Natural killer cell (primary cell): ENCODE measurements at regions not wholly inside any gene's neighbourhood (a gene's known extent, or its start where the extent isn't known, plus 50 kb on each side); places are given as distances from the start of the nearest gene placed in this dataset.
A peak's percentile ranks its signal among the peaks of the same experiment; 100 is the strongest.
"Not testable (repeated sequence)": the region's sequence is repeated elsewhere in the genome, so short reads cannot be mapped to it uniquely, and the experiment has no call there.

Experiments
- ATAC-seq, 3 donors: fragments of 150-1000 bp in 2 of 3; fragments of 200-7000 bp in 1 of 3; cut with Tn5 transposase; 1 replicate in 1 of 3; 2 replicates in 2 of 3; pipeline ENCODE4 v1.10.0; 2021; ENCODE audit warnings: mild to moderate bottlenecking in 2 of 3, moderate library complexity in 2 of 3
- DNase-seq, 2 donors: peaks; one replicate each; pipeline versions ENCODE4 v3.0.0 to v3.0.0-alpha.2; 2013 to 2021; ENCODE audit warnings: mixed read lengths in 1 of 2
- H3K27ac ChIP-seq: one replicate; pipeline ENCODE4 v1.5.1; 2013; ENCODE audit warnings: mild to moderate bottlenecking, low read length
- H3K27me3 ChIP-seq: one replicate; pipeline ENCODE4 v1.6.1; 2013; ENCODE audit warnings: low read length; ENCODE audit not compliant: control insufficient read depth, insufficient read depth
- H3K36me3 ChIP-seq: one replicate; pipeline ENCODE4 v1.6.1; 2013; ENCODE audit warnings: low read length; ENCODE audit not compliant: control insufficient read depth, insufficient read depth
- H3K4me1 ChIP-seq: one replicate; pipeline ENCODE4 v1.6.1; 2013; ENCODE audit warnings: low read length; ENCODE audit not compliant: control insufficient read depth, insufficient read depth
- H3K4me3 ChIP-seq: one replicate; pipeline ENCODE4 v1.5.1; 2013; ENCODE audit warnings: low read length
- H3K9me3 ChIP-seq: one replicate; pipeline ENCODE4 v1.6.1; 2013; ENCODE audit warnings: low read length; ENCODE audit not compliant: control insufficient read depth, insufficient read depth
- H3K27ac Mint-ChIP-seq, 2 donors: one replicate each; pipeline ENCODE4 v1.8.0; 2022; ENCODE audit warnings: mild to moderate bottlenecking in 2 of 2, mixed read lengths in 2 of 2, moderate library complexity in 1 of 2
- H3K27me3 Mint-ChIP-seq, 2 donors: one replicate each; pipeline ENCODE4 v1.8.0; 2022; ENCODE audit warnings: low read depth in 2 of 2, mixed read lengths in 2 of 2
- H3K36me3 Mint-ChIP-seq: one replicate; pipeline ENCODE4 v1.8.0; 2022; ENCODE audit warnings: mixed read lengths
- H3K4me1 Mint-ChIP-seq, 2 donors: one replicate each; pipeline ENCODE4 v1.8.0; 2022; ENCODE audit warnings: mixed read lengths in 2 of 2
- H3K4me3 Mint-ChIP-seq: one replicate; pipeline ENCODE4 v1.8.0; 2022; ENCODE audit warnings: mild to moderate bottlenecking, moderate library complexity, mixed read lengths
- H3K9me3 Mint-ChIP-seq, 2 donors: one replicate each; pipeline ENCODE4 v1.8.0; 2022; ENCODE audit warnings: mixed read lengths in 2 of 2
- WGBS: methylation state at CpG from one replicate; pipeline ENCODE4 v1.1.7; 2013; ENCODE audit warnings: missing lambda C conversion rate; ENCODE audit not compliant: insufficient coverage; 5-methylcytosine and 5-hydroxymethylcytosine counted together
- intact Hi-C: fragments of 100-400 bp; cut with micrococcal nuclease; formaldehyde crosslinking; loops from one replicate; pipeline ENCODE4 v1.14.2; 2022
- TF ChIP-seq, protein P1 (sequence below): fragments of 200-600 bp; IDR thresholded peaks from one replicate; pipeline ENCODE4 v1.8.0; 2022; ENCODE audit warnings: antibody characterized with exemption

GRCh38 chr1:8121261-8122159, 95.4 kb upstream of the ERRFI1 start:
- H3K36me3 Mint-ChIP-seq = no peaks in the 10 kb centered on the region
- no peaks in the 10 kb centered on the region for H3K9me3 ChIP-seq
- no peaks in the 10 kb centered on the region for H3K9me3 Mint-ChIP-seq
- ATAC-seq (no peak), DNase-seq (no peak)
- no peak overlapping the region for H3K27ac ChIP-seq
- TF ChIP-seq, protein P1, sequence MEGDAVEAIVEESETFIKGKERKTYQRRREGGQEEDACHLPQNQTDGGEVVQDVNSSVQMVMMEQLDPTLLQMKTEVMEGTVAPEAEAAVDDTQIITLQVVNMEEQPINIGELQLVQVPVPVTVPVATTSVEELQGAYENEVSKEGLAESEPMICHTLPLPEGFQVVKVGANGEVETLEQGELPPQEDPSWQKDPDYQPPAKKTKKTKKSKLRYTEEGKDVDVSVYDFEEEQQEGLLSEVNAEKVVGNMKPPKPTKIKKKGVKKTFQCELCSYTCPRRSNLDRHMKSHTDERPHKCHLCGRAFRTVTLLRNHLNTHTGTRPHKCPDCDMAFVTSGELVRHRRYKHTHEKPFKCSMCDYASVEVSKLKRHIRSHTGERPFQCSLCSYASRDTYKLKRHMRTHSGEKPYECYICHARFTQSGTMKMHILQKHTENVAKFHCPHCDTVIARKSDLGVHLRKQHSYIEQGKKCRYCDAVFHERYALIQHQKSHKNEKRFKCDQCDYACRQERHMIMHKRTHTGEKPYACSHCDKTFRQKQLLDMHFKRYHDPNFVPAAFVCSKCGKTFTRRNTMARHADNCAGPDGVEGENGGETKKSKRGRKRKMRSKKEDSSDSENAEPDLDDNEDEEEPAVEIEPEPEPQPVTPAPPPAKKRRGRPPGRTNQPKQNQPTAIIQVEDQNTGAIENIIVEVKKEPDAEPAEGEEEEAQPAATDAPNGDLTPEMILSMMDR = no peak
- peaks cover 8% of the 10 kb centered on the region for H3K4me1 ChIP-seq
- no peaks in the 10 kb centered on the region for H3K27me3 ChIP-seq
- peak overlapping the region; percentile 13 for H3K4me3 Mint-ChIP-seq
- peak overlapping the region; percentile 26 to 45 for H3K27ac Mint-ChIP-seq
- H3K27me3 Mint-ChIP-seq = peaks cover 23 to 34% of the 10 kb centered on the region in 2 donors
- no peaks in the 10 kb centered on the region for H3K36me3 ChIP-seq
- 58% methylated on average over 18 of the region's 18 CpGs for WGBS
- H3K4me3 ChIP-seq = no peak overlapping the region
- peaks cover 13 to 23% of the 10 kb centered on the region in 2 donors for H3K4me1 Mint-ChIP-seq
- intact Hi-C loops = no loop called here

- no peak overlapping the region for H3K27ac ChIP-seq
- H3K36me3 ChIP-seq = no peaks in the 10 kb centered on the region
- ATAC-seq (no peak), DNase-seq (no peak)
- Mint-ChIP-seq H3K4me3 (no peak overlapping the region), H3K27ac (peak overlapping the region in 1 of 2 donors; percentile 45), H3K9me3 (no peaks in the 10 kb centered on the region), H3K4me1 (peaks cover 13 to 25% of the 10 kb centered on the region in 2 donors), H3K36me3 (no peaks in the 10 kb centered on the region), H3K27me3 (peaks cover 22 to 34% of the 10 kb centered on the region in 2 donors)
- peaks cover 8% of the 10 kb centered on the region for H3K4me1 ChIP-seq
- no peak overlapping the region for H3K4me3 ChIP-seq
- intact Hi-C loops = no loop called here
- no peaks in the 10 kb centered on the region for H3K9me3 ChIP-seq
- WGBS = 15% methylated on average over 10 of the region's 10 CpGs
- H3K27me3 ChIP-seq = no peaks in the 10 kb centered on the region
- TF ChIP-seq, protein P1 = no peak
Measured at GRCh38 chr1:8120693-8121260, 94.7 kb upstream of the ERRFI1 start.

DNA sequence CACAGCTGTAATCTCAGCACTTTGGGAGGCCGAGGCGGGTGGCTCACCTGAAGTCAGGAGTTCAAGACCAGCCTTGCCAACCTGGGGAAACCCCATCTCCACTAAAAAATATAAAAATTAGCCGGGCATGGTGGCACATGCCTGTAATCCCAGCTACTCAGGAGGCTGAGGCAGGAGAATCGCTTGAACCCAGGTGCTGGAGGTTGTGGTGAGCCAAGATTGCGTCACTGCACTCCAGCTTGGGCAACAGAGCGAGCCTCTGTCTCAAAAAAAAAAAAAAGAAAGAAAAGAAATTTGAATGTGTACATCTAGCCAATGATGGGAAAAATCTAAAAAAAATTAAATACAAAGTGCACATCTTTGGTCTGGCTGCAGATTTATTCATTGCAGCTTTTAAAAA, 92.6 kb upstream of the ERRFI1 start:
- not testable (repeated sequence) for H3K27ac Mint-ChIP-seq, H3K36me3 Mint-ChIP-seq, ATAC-seq, H3K27ac ChIP-seq, H3K27me3 ChIP-seq, H3K4me3 Mint-ChIP-seq, H3K36me3 ChIP-seq, DNase-seq, H3K4me3 ChIP-seq, H3K9me3 ChIP-seq, H3K9me3 Mint-ChIP-seq
- H3K4me1 ChIP-seq = peaks cover 16% of the 10 kb centered on the region
- intact Hi-C loops = loop anchor here (10.0 kb wide), 1 partner anchor 96 kb away; no protein-coding TSS in a partner anchor
- WGBS = 80% methylated on average over 6 of the region's 6 CpGs
- peaks cover 17 to 34% of the 10 kb centered on the region in 2 donors for H3K27me3 Mint-ChIP-seq
- peaks cover 17 to 32% of the 10 kb centered on the region in 2 donors for H3K4me1 Mint-ChIP-seq

GRCh38 chr1:8118031-8118451, 91.9 kb upstream of the ERRFI1 start:
- H3K27me3 Mint-ChIP-seq = peaks cover 13 to 27% of the 10 kb centered on the region in 2 donors
- WGBS = 95% methylated on average over 7 of the region's 7 CpGs
- TF ChIP-seq, protein P1 = no peak
- H3K27ac Mint-ChIP-seq = no peak overlapping the region
- H3K36me3 Mint-ChIP-seq = no peaks in the 10 kb centered on the region
- Histone ChIP-seq H3K4me1 (peaks cover 21% of the 10 kb centered on the region), H3K4me3 (no peak overlapping the region), H3K27ac (no peak overlapping the region), H3K36me3 (no peaks in the 10 kb centered on the region), H3K27me3 (no peaks in the 10 kb centered on the region), H3K9me3 (no peaks in the 10 kb centered on the region)
- no peak for DNase-seq
- ATAC-seq = no peak
- H3K4me3 Mint-ChIP-seq = no peak overlapping the region
- H3K4me1 Mint-ChIP-seq = peaks cover 24 to 39% of the 10 kb centered on the region in 2 donors
- H3K9me3 Mint-ChIP-seq = no peaks in the 10 kb centered on the region
- intact Hi-C loops = loop anchor here (10.0 kb wide), 1 partner anchor 97 kb away; no protein-coding TSS in a partner anchor
